Stimulated activated naive CD8-positive, alpha-beta T cell treated with anti-CD3 and anti-CD28 coated beads, Interleukin-15, Interleukin-2, amounts not matched to agents 100 ng/mL and 50 ng/mL, for 24 hours (primary cell): ENCODE measurements at regions not wholly inside any gene's neighbourhood (a gene's known extent, or its start where the extent isn't known, plus 50 kb on each side); places are given as distances from the start of the nearest gene placed in this dataset.

Experiments used
- H3K27ac Mint-ChIP-seq: one replicate; pipeline ENCODE4 v1.8.0; 2021; ENCODE audit warnings: mild to moderate bottlenecking, mixed read lengths
- H3K27me3 Mint-ChIP-seq: one replicate; pipeline ENCODE4 v1.8.0; 2021; ENCODE audit warnings: mixed read lengths
- H3K36me3 Mint-ChIP-seq: one replicate; pipeline ENCODE4 v1.8.0; 2021; ENCODE audit warnings: low read depth, mixed read lengths
- H3K4me1 Mint-ChIP-seq: one replicate; pipeline ENCODE4 v1.8.0; 2021; ENCODE audit warnings: low read depth, mixed read lengths
- H3K4me3 Mint-ChIP-seq: one replicate; pipeline ENCODE4 v1.8.0; 2021; ENCODE audit warnings: mild to moderate bottlenecking, mixed read lengths
- H3K9me3 Mint-ChIP-seq: one replicate; pipeline ENCODE4 v1.8.0; 2021; ENCODE audit warnings: mixed read lengths

DNA sequence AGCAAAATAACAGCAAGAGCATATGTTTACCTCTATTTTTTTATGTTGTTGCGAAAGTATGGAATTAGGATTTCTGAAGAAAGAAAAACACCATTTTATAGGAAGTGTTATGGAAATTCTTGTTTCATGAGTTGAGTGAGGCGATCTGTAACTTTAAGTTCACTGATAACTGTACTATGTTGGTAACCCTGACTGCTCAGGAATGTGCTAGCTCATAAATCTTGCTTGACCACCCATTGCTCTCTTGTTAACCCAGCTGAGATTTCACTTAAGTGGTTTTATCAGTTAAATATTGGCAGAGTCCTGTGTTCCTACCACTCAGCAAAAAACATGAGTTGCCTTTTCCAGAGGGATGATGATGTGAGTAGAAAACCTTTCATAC is 91.1 kb upstream of the STARD4 start:
- Mint-ChIP-seq H3K27ac (no peak overlapping the region), H3K27me3 (peaks cover 4% of the 10 kb centered on the region), H3K4me1 (no peaks in the 10 kb centered on the region), H3K36me3 (no peaks in the 10 kb centered on the region), H3K9me3 (no peaks in the 10 kb centered on the region), H3K4me3 (no peak overlapping the region)

DNA sequence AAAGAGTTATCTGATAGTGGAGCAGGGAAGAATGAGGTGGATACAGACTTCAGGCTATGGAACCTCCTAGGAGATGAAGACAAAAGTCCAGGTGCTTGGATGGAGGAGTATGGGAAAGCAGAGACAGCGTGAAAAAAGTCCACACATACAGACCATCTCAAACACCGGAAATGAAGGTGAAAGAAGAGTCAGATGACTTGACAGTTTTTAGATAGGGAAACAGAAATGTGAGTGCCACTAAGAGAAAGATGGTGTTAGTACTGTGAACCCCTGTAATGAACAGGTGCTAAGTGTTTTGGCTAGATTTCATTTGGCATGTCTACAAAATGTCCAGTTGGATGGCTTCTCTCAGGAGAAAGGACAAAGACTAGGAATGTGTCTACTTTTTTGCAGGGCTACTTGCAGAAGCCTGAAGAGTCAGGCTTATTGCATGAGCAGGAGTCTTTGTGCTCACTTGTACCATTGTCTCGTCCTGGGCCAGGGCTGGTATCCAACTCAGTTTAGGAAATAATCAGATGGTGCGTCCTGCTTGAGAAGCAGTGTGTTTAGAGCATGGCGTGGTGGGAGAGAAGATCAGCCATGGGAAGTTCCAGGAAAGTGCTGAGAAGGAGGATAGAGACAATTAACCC is 90.6 kb upstream of the STARD4 start:
- Mint-ChIP-seq H3K36me3 (no peaks in the 10 kb centered on the region), H3K9me3 (no peaks in the 10 kb centered on the region), H3K27me3 (peaks cover 2% of the 10 kb centered on the region), H3K27ac (no peak overlapping the region), H3K4me1 (no peaks in the 10 kb centered on the region), H3K4me3 (no peak overlapping the region)

DNA sequence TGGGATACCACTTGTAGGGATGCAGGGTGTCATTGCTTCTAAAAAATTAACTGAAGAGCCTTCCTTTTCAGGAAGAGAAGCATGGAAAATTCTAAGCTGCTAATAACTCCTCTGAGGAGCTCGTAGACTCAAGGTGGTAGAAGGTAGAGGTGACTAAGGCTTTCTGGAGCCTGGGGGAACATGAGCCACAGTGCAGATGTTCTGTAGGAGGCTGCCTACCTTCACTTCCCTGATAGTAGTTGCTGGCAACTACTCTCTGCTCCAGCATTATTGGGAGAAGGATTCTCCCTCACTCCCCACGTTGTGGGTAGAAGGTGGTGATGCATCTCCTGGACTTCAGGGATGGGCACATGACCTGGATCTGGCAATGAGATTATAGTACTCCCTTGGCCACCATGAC is 86.7 kb upstream of the STARD4 start:
- no peaks in the 10 kb centered on the region for H3K36me3 Mint-ChIP-seq
- H3K9me3 Mint-ChIP-seq = peaks cover 5% of the 10 kb centered on the region
- H3K4me1 Mint-ChIP-seq = no peaks in the 10 kb centered on the region
- no peaks in the 10 kb centered on the region for H3K27me3 Mint-ChIP-seq
- H3K4me3 Mint-ChIP-seq = no peak overlapping the region
- no peak overlapping the region for H3K27ac Mint-ChIP-seq

DNA sequence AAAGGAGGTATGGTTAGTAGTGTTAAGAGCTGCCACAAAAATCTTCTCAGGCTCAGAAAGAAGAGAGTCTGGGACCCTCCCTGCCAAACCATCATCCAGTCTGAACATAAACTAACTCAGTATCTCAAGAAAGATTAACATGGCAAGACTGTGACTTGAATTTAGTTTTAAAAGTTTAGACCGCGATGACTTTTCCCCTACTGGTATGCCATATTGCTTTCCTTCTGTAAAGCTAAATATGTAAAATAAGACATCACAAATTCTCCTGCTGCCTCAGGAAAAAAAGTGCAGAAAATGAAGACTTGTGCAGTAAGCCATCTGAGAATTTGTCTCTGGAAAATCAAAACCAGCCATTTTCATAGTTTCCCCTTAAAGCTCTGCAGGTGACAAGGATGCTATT is 85.2 kb upstream of the STARD4 start:
- peaks cover 5% of the 10 kb centered on the region for H3K9me3 Mint-ChIP-seq
- H3K36me3 Mint-ChIP-seq = no peaks in the 10 kb centered on the region
- H3K4me3 Mint-ChIP-seq = no peak overlapping the region
- no peaks in the 10 kb centered on the region for H3K27me3 Mint-ChIP-seq
- no peak overlapping the region for H3K27ac Mint-ChIP-seq
- H3K4me1 Mint-ChIP-seq = no peaks in the 10 kb centered on the region

DNA sequence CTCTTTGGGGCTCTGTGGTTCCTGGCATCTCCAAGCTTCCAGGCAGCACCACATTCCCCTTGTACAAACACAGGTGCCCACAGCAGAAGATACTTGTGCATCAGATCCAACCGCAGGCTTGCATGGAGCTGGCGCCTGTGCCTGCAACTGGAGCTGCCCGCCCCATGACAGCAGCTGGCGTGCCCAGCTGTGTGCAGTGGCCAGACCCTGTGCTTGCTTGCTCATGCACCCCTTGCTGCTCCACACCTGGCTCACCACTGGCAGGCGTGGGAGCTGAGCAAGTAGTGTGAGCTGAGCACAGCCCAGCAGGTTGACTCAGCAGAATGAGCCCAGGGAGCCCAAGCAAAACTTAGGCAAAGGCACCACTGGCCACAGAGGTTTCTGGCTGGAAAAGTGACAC is 84.4 kb upstream of the STARD4 start:
- peaks cover 5% of the 10 kb centered on the region for H3K9me3 Mint-ChIP-seq
- no peak overlapping the region for H3K27ac Mint-ChIP-seq
- no peaks in the 10 kb centered on the region for H3K36me3 Mint-ChIP-seq
- no peaks in the 10 kb centered on the region for H3K27me3 Mint-ChIP-seq
- no peaks in the 10 kb centered on the region for H3K4me1 Mint-ChIP-seq
- no peak overlapping the region for H3K4me3 Mint-ChIP-seq

DNA sequence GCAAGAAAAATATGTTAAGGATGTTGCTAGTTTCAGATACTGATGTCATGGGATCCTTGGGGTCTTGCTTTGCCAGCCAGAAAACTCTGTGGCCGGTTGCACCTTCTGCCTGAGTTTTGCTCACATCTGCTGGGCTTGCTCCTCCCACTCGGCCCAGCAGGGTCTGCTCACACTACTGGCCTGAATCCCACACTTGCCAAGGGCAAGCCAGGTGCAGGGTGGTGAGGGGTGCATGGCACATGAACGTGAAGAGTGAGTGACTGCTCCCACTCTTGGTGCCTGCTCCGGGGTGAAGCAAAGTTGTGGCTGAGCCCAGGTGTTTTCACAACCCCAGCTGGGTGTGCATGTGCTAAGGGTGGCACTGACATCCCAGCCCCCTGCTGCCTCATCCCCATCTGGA is 83.1 kb upstream of the STARD4 start:
- no peaks in the 10 kb centered on the region for H3K36me3 Mint-ChIP-seq
- peaks cover 5% of the 10 kb centered on the region for H3K9me3 Mint-ChIP-seq
- H3K4me3 Mint-ChIP-seq = no peak overlapping the region
- no peaks in the 10 kb centered on the region for H3K4me1 Mint-ChIP-seq
- H3K27ac Mint-ChIP-seq = no peak overlapping the region
- no peaks in the 10 kb centered on the region for H3K27me3 Mint-ChIP-seq

DNA sequence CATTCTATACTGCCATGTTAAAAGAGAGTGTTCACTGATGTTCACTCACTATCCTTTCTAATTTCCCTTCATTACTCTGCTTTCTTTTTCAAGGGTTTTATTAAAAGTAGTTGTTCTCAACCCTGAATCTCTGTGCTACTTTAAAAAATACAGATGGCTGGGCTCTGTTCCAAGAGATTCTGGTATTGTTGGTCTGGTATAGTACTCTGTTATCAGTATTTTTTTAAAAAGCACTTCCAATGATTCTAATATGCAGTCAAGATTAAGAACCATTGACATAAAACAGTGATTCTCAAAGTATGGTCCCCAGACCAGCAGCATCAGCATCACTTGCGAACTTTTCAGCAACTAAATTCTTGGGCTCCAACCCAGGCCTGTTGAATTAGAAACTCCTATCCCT is 77.0 kb upstream of the STARD4 start:
- Mint-ChIP-seq H3K4me1 (peaks cover 28% of the 10 kb centered on the region), H3K27me3 (peaks cover 7% of the 10 kb centered on the region), H3K36me3 (no peaks in the 10 kb centered on the region), H3K4me3 (no peak overlapping the region), H3K9me3 (peaks cover under 1% of the 10 kb centered on the region), H3K27ac (no peak overlapping the region)

DNA sequence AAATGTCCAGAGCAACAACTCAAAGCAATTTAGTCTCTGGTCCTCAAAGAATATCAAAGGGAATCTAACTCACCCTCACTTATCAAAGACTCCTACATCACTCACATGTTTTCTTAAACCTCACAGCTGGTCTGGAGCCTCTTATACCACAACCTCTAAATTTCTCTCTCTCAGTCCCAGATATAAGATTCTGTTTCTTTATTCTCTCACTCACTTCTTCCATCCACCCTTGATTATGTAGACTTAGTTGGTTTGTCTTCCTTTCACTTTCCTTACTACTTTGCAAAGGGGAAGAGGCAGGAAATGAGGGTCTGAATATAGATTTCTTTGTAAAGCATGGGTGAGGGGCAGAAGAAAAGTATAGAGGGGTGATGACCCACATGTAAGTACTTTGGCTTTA is 75.4 kb upstream of the STARD4 start:
- Mint-ChIP-seq H3K36me3 (no peaks in the 10 kb centered on the region), H3K4me3 (no peak overlapping the region), H3K27me3 (peaks cover 7% of the 10 kb centered on the region), H3K27ac (peak overlapping the region; percentile 2), H3K4me1 (peaks cover 42% of the 10 kb centered on the region), H3K9me3 (no peaks in the 10 kb centered on the region)

DNA sequence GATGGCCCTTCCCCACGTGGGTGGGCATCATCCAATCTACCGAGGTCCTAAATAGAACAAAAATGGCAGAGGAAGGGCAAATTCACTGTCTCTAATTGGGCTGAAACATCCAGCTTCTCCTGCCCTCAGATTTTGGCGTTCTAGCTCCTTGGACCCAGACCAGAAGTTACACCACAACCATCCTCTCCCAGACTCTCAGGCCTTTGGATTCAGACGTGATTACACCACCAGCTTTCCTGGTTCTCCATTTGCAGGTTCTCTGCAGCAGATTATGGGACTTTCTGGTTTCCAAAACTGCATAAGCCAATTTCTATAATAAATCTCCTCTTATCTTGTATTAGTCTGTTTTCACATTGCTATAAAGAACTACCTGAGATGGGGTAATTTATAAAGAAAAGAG is 73.6 kb upstream of the STARD4 start:
- peaks cover 12% of the 10 kb centered on the region for H3K27me3 Mint-ChIP-seq
- H3K36me3 Mint-ChIP-seq = no peaks in the 10 kb centered on the region
- peaks cover 52% of the 10 kb centered on the region for H3K4me1 Mint-ChIP-seq
- no peak overlapping the region for H3K4me3 Mint-ChIP-seq
- H3K27ac Mint-ChIP-seq = no peak overlapping the region
- no peaks in the 10 kb centered on the region for H3K9me3 Mint-ChIP-seq

DNA sequence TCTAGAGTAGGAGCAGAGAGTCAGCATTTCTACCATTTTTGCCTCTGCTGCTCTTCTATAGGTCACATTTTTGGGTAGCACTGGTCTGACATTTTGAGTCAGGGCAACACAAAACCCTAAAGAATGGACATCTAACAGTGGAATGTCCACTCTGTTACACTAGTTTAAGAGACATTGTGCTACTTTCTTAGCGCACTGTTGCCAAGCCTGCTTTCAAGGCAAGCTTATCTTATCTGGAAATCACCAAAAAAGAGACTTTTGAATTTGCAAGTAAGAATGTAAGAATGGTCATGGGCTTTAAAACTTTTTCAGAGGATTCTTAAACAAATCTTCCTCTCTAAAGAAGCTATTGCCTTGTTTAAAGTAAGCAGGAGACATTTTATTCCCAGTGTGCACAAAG is 73.0 kb upstream of the STARD4 start:
- H3K9me3 Mint-ChIP-seq = no peaks in the 10 kb centered on the region
- no peak overlapping the region for H3K4me3 Mint-ChIP-seq
- H3K4me1 Mint-ChIP-seq = peaks cover 52% of the 10 kb centered on the region
- no peaks in the 10 kb centered on the region for H3K36me3 Mint-ChIP-seq
- H3K27me3 Mint-ChIP-seq = peaks cover 12% of the 10 kb centered on the region
- no peak overlapping the region for H3K27ac Mint-ChIP-seq

DNA sequence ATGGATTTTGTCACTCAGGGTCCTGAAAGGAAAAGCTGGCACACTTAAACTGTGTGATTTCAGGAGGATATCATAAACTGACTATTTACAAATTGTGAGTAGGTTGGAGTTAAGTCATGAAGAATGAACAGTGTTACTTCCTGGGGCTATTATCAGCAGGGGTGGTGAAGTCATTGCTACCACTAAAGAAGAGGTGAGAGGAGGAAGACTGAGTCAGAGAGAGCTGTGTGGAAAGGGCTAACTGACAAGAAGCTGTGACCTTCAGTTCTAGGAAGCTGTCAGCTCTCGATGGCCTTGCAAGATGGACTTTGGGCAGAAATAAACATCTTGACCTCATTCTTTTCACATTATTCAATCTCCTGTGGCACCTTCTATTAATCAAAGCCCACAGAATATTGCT is 72.3 kb upstream of the STARD4 start:
- peaks cover 52% of the 10 kb centered on the region for H3K4me1 Mint-ChIP-seq
- H3K4me3 Mint-ChIP-seq = no peak overlapping the region
- H3K36me3 Mint-ChIP-seq = no peaks in the 10 kb centered on the region
- peak overlapping the region; percentile 5 for H3K27ac Mint-ChIP-seq
- no peaks in the 10 kb centered on the region for H3K9me3 Mint-ChIP-seq
- peaks cover 6% of the 10 kb centered on the region for H3K27me3 Mint-ChIP-seq

DNA sequence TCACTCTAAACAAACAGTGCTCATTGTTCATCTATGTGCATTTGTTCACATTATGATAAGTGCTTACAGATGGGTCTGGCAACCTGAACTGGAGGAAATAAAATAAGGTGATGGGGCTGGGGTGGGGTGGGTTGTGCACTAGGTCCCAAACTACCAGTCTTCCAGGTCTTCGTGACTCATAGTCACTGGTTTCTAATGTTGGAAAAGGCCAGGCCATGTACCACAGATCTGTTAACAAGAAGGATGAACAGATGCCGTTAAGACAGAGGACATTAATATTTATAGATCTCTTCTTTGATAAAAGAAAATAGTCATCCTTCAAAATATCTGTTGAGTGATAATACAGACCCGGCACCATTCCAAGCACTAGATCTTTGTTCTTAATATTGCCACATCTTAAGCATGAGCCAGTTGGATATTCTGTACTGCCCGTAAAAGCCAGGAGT is 71.4 kb upstream of the STARD4 start:
- H3K27ac Mint-ChIP-seq = no peak overlapping the region
- peaks cover under 1% of the 10 kb centered on the region for H3K9me3 Mint-ChIP-seq
- no peaks in the 10 kb centered on the region for H3K36me3 Mint-ChIP-seq
- no peak overlapping the region for H3K4me3 Mint-ChIP-seq
- H3K27me3 Mint-ChIP-seq = peaks cover 5% of the 10 kb centered on the region
- peaks cover 52% of the 10 kb centered on the region for H3K4me1 Mint-ChIP-seq

DNA sequence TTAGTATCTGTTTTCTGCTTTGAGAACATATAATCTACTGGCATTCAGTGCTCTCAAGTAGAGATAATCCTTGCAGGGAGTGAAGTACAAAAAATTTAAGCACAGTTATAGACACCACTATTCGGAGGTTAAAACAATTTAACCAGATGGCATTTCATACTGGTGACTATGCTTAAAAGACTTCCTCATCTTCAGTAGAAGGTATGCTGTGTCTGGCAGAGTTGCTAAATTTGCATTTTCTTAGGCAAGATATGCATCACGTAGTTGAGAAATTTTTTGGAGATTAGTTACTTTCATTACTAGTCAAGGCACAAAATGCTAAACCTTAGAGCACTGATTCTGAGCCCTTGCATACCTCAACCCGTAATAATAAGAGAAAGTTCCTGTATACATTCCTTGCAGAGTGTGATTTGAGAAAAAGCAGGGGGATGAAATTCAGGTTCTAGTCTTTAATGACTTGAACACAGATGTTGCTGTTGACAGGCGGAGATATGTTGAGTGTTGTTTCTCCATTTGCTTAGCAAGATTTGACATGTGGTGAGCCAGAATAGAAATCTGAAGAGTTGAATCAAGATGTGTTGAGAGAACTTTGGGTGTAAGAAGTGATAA is 70.8 kb upstream of the STARD4 start:
- H3K9me3 Mint-ChIP-seq = peaks cover 5% of the 10 kb centered on the region
- H3K27me3 Mint-ChIP-seq = peaks cover 5% of the 10 kb centered on the region
- no peaks in the 10 kb centered on the region for H3K36me3 Mint-ChIP-seq
- peaks cover 46% of the 10 kb centered on the region for H3K4me1 Mint-ChIP-seq
- H3K27ac Mint-ChIP-seq = no peak overlapping the region
- H3K4me3 Mint-ChIP-seq = no peak overlapping the region

DNA sequence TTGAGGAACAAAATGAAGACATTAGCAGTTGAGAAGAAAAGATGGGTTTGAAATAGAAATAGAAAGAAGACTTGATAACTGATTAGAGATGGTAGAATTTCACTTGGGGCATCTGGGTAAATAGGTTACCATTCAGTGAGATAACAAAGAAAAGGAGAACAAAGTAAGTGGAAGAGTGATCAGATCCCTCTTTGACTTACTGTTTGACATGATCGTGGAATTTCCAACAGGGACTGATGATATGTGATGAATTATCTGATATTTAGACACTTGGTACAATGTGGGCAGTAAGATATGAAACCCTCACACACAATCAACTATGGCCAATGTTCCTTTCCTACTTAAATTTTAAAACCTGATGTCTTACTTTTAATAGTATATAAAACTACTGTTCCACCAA is 70.1 kb upstream of the STARD4 start:
- Mint-ChIP-seq H3K4me1 (peaks cover 39% of the 10 kb centered on the region), H3K27me3 (peaks cover 5% of the 10 kb centered on the region), H3K9me3 (peaks cover 5% of the 10 kb centered on the region), H3K4me3 (no peak overlapping the region), H3K27ac (no peak overlapping the region), H3K36me3 (no peaks in the 10 kb centered on the region)

DNA sequence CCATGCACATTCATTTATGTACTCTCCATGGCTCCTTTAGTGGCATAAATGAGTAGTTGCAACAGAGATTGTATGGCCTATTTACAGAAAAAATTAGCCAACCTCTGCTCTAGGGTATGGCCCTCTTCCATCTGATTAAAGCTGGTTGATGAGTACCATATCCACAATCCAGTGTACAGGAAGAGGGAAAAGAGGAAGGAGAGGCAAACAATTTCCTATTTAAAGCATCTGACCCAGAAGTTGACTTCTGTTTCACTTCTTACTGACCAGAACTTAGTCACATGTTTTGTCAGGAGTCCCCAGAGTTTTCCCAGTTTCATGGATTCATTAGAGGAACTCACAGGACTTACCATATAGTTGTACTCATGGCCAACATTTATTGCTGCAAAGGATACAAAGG is 68.6 kb upstream of the STARD4 start:
- peaks cover 5% of the 10 kb centered on the region for H3K27me3 Mint-ChIP-seq
- no peak overlapping the region for H3K4me3 Mint-ChIP-seq
- H3K9me3 Mint-ChIP-seq = peaks cover 5% of the 10 kb centered on the region
- H3K27ac Mint-ChIP-seq = no peak overlapping the region
- peaks cover 33% of the 10 kb centered on the region for H3K4me1 Mint-ChIP-seq
- H3K36me3 Mint-ChIP-seq = no peaks in the 10 kb centered on the region

DNA sequence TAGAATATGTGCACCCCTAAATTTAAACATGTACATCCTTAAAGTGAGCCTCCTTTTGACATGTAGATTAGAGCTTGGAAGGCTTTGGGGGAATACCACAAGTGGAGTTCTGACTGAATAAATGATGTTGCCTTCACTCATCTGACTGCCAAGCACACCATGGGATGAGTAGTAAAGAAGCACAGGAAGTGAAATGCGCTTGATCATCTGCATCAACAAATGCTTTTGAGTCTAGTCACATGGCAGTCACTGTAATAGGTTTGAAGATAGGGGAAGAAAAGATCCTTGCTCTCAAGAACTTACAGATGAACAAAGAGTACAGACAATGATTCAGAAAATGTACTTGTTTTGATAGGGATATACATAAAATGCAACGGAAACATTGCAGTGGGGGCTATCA is 62.0 kb upstream of the STARD4 start:
- Mint-ChIP-seq H3K4me1 (no peaks in the 10 kb centered on the region), H3K36me3 (no peaks in the 10 kb centered on the region), H3K27ac (no peak overlapping the region), H3K4me3 (no peak overlapping the region), H3K27me3 (no peaks in the 10 kb centered on the region), H3K9me3 (peaks cover 5% of the 10 kb centered on the region)
